ENCODE measurements at regions not wholly inside any gene's neighbourhood (a gene's known extent, or its start where the extent isn't known, plus 50 kb on each side); places are given as distances from the start of the nearest gene placed in this dataset.

GRCh38 chr11:96779030-96779429 is 389.2 kb downstream of the JRKL start:
- no peak overlapping the region for H3K27ac ChIP-seq
- no peak for ATAC-seq
- no peak overlapping the region for H3K4me3 ChIP-seq
- H3K9me3 ChIP-seq, result no peaks in the 10 kb centered on the region
- DNase-seq, result no peak
- intact Hi-C loops (cut with DNase I), result no loop called here
- H3K4me1 ChIP-seq, result no peaks in the 10 kb centered on the region
- TF ChIP-seq CTCF (IDR thresholded peaks at IDR 0.05), result no peak
- H3K27me3 ChIP-seq (ENCODE audit: low read depth), result no peaks in the 10 kb centered on the region
- H3K36me3 ChIP-seq, result no peaks in the 10 kb centered on the region

- H3K4me3 ChIP-seq, result no peak overlapping the region
- H3K36me3 ChIP-seq, result no peaks in the 10 kb centered on the region
- H3K9me3 ChIP-seq, result no peaks in the 10 kb centered on the region
- TF ChIP-seq CTCF (IDR thresholded peaks at IDR 0.05), result no peak
- H3K4me1 ChIP-seq, result no peaks in the 10 kb centered on the region
- H3K27ac ChIP-seq, result no peak overlapping the region
- no peak for ATAC-seq
- no peak for DNase-seq
- intact Hi-C loops (cut with DNase I), result no loop called here
- H3K27me3 ChIP-seq (ENCODE audit: low read depth), result no peaks in the 10 kb centered on the region
Observed at GRCh38 chr11:96781082-96781481, 391.3 kb downstream of the JRKL start.

GRCh38 chr11:96782632-96783031 is 392.8 kb downstream of the JRKL start:
- TF ChIP-seq CTCF (IDR thresholded peaks at IDR 0.05), result no peak
- no peak for DNase-seq
- H3K27me3 ChIP-seq (ENCODE audit: low read depth), result no peaks in the 10 kb centered on the region
- intact Hi-C loops (cut with DNase I), result no loop called here
- no peak overlapping the region for H3K4me3 ChIP-seq
- ATAC-seq, result no peak
- H3K27ac ChIP-seq, result no peak overlapping the region
- no peaks in the 10 kb centered on the region for H3K4me1 ChIP-seq
- H3K9me3 ChIP-seq, result no peaks in the 10 kb centered on the region
- no peaks in the 10 kb centered on the region for H3K36me3 ChIP-seq

GRCh38 chr11:96783311-96783710 is 393.5 kb downstream of the JRKL start:
- Histone ChIP-seq H3K4me1 (no peaks in the 10 kb centered on the region), H3K27me3 (ENCODE audit: low read depth) (no peaks in the 10 kb centered on the region), H3K9me3 (no peaks in the 10 kb centered on the region), H3K36me3 (no peaks in the 10 kb centered on the region), H3K27ac (no peak overlapping the region), H3K4me3 (no peak overlapping the region)
- no peak for TF ChIP-seq CTCF (IDR thresholded peaks at IDR 0.05)
- no peak for ATAC-seq
- intact Hi-C loops (cut with DNase I), result no loop called here
- DNase-seq, result no peak

GRCh38 chr11:96785073-96785472 is 395.3 kb downstream of the JRKL start:
- H3K36me3 ChIP-seq, result no peaks in the 10 kb centered on the region
- no peak overlapping the region for H3K27ac ChIP-seq
- no peaks in the 10 kb centered on the region for H3K9me3 ChIP-seq
- intact Hi-C loops (cut with DNase I), result no loop called here
- no peak overlapping the region for H3K4me3 ChIP-seq
- H3K4me1 ChIP-seq, result no peaks in the 10 kb centered on the region
- H3K27me3 ChIP-seq (ENCODE audit: low read depth), result no peaks in the 10 kb centered on the region
- ATAC-seq (no peak), DNase-seq (no peak)
- no peak for TF ChIP-seq CTCF (IDR thresholded peaks at IDR 0.05)

GRCh38 chr11:96794152-96794551 is 404.3 kb downstream of the JRKL start:
- Histone ChIP-seq H3K4me3 (no peak overlapping the region), H3K27ac (no peak overlapping the region), H3K4me1 (no peaks in the 10 kb centered on the region), H3K36me3 (no peaks in the 10 kb centered on the region), H3K9me3 (no peaks in the 10 kb centered on the region), H3K27me3 (ENCODE audit: low read depth) (no peaks in the 10 kb centered on the region)
- intact Hi-C loops (cut with DNase I), result no loop called here
- DNase-seq (no peak), ATAC-seq (no peak)
- TF ChIP-seq CTCF (IDR thresholded peaks at IDR 0.05), result no peak
